AG09319 (cell line): ENCODE measurements at regions not wholly inside any gene's neighbourhood (a gene's known extent, or its start where the extent isn't known, plus 50 kb on each side); places are given as distances from the start of the nearest gene placed in this dataset.

Source experiments
- DNase-seq: peaks from one replicate; pipeline ENCODE4 v3.0.0-alpha.2; 2010; ENCODE audit warnings: low read depth; ENCODE audit errors: extremely low read depth
- TF ChIP-seq, protein P1 (sequence below): IDR thresholded peaks from 2 replicates; pipeline ENCODE4 v1.5.1; 2011; ENCODE audit warnings: low read depth, mild to moderate bottlenecking, inconsistent platforms, low read length, moderate library complexity

DNA sequence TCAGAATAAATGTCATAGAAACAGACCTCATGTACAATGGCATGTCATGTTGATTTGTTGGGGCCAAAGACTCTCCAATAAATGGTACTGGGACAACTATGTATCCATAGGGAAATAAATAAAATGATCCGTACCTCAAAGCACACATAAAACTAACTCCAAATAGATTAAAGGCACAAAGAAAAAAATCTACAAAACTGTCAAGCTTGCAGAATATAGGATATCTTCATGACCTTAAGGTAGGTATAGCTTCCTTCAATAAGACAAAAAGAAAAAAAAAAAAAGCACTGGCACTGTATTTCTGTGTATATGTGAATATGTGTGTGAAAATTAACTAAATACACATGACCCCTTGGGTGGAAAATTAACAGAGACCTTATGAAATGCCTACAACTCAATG is 101.9 kb downstream of the DIRAS2 start:
- TF ChIP-seq, protein P1, sequence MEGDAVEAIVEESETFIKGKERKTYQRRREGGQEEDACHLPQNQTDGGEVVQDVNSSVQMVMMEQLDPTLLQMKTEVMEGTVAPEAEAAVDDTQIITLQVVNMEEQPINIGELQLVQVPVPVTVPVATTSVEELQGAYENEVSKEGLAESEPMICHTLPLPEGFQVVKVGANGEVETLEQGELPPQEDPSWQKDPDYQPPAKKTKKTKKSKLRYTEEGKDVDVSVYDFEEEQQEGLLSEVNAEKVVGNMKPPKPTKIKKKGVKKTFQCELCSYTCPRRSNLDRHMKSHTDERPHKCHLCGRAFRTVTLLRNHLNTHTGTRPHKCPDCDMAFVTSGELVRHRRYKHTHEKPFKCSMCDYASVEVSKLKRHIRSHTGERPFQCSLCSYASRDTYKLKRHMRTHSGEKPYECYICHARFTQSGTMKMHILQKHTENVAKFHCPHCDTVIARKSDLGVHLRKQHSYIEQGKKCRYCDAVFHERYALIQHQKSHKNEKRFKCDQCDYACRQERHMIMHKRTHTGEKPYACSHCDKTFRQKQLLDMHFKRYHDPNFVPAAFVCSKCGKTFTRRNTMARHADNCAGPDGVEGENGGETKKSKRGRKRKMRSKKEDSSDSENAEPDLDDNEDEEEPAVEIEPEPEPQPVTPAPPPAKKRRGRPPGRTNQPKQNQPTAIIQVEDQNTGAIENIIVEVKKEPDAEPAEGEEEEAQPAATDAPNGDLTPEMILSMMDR, result no peak
- DNase-seq, result no peak

DNA sequence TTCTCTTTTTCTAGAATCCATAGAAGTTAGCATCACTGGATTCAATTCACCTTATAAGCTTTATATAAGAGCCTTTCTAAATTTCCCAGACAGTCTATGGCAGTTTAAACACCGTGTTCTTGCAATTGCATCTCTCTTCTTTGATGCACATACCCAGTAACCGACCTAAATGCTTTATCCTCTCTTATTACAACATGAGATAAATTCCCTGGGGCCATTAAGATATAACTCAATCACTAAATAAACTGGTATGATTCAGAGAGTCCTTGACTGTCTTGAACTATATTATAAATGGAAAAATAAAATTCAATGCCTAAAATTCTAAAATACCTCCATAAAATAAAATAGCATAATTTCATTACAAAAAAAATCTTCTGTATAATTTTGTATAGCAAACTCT is 98.1 kb downstream of the DIRAS2 start:
- TF ChIP-seq, protein P1, result no peak
- no peak for DNase-seq

DNA sequence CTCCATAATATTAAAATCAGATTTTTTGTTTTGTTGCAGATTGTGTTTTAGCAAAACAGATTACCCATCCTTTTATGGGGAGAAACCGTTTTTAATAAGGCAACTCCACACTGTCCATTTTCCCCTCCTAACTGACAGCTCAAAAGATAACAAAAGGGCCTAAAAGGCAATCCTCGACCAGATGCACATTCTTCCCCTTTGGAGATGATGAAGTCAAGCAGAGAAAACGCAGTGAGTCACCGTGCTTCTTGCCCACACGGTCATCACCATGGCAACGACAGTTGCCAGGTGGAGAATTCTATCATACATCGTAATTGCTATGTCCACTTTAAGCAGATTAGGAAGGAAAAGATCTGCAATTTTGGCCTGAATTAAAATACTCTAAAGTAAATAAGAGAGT is 96.4 kb downstream of the DIRAS2 start:
- DNase-seq, result no peak
- TF ChIP-seq, protein P1, result no peak

DNA sequence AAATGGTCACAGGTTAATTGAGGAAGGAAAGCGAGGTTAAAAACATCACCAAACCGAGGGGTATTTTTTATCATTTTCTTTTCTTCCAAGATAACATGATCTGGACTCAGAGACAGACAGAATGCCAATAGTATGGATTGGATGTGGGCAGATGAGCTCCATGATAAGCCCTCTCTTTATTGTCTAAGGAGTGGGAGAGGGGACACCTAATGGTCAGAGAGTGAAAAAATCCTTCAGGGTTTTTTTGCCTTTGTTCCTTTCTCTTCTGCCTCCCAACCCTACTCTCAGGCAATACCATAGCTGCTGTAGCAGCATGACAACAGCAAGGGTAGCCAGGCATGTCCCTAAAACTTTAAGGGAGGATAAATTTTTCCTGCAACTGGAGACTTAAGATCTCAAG is 94.7 kb downstream of the DIRAS2 start:
- TF ChIP-seq, protein P1, result no peak
- no peak for DNase-seq

DNA sequence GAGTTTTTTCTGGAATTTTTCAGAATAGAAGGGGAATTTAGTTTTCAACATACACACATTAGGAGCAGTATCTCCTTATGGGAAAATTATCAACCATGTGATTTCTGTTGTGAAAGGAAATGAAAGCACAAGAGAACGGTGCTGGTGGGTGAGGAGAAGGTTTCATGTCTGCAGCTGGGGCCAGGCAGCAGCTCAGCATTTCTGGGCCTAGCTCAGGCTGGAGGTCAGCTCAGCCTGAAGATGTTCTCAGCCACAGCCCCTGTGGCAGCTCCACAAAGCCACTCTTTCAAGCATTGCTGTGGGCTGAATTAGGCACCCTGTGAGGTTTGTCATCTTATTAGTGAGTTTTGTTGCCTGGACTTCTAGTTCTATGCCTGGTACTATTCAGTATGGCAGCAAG is 90.3 kb downstream of the DIRAS2 start:
- TF ChIP-seq, protein P1, result no peak

DNA sequence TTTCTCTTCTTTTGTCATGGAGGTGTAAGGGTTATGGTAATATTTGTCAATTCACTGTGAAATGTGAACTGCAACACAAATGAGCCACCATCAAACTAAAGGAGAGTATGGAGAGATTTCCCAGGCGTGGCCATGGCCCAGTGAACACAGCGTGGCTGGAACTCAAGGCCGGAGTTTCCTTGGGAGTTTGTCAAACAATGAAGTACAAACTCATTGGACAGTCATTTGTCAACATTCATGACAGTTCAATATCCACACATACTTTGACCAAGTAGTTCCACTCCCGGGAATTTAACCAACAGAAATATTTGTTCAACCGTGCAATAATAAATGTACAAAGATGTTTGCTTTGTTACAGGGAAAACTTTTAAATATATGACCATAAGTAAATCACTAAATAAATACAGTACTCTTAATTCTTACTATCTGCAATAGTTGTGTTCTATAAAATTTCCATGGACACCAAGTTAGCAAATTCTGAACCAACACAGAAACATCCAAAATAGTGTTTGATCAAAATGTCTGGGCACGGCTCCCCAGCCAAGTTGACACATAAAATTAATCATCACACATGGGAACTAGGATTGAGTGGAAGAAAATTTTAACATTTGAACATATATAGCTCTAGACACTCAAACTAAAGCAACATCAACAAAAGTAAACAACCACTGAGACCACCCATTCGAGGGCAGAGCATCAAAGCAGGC is 87.1 kb downstream of the DIRAS2 start:
- TF ChIP-seq, protein P1, result no peak
- DNase-seq, result no peak

More for the DNA sequence above, 90.3 kb downstream of the DIRAS2 start:
- DNase-seq, result no peak

DNA sequence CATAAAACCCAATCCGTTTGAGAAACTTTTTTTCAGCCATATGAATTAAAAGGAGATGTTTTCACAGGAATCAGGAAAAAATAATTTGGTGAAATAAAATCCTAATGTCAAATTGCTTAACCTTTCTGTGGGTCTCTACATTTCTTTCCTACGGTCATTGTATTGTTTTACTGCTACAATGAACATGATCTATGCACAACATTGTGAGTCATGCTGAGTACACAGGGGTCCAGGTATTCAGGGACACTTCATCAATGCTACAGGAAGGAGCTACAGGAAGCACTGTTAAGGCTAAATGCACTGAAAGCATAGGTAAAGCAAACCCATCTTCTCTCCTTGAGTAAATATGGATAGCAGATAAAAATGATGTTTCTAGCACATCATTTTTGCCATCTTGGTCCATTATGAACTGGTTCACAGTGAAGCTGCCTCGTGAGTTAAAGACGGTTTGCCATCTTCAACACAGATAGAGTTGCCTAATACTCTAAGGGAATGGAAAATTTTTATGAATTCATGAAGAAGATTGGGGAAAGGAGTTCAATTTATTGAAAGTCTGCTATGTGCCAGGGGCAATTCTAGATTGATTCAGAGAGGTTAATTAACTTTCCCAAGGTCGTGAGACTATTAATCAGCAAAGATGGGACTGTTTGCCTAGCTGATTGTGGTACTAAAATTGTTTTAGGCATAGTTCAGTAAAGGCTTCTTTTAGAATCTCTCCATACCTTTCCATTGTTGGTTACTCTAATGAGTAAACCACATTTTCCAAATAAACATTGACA is 85.5 kb downstream of the DIRAS2 start:
- TF ChIP-seq, protein P1, result no peak
- no peak for DNase-seq
